Upper lobe of left lung (tissue), 6 donors: ENCODE measurements at regions not wholly inside any gene's neighbourhood (a gene's known extent, or its start where the extent isn't known, plus 50 kb on each side); places are given as distances from the start of the nearest gene placed in this dataset.

Experiments
- ATAC-seq, 2 donors: fragments of 200-7000 bp; cut with Tn5 transposase; one replicate each; pipeline ENCODE4 v1.9.1; 2022; ENCODE audit warnings: mild to moderate bottlenecking in 2 of 2, moderate library complexity in 2 of 2; ENCODE audit not compliant: low FRiP score in 2 of 2
- DNase-seq, 2 donors: peaks; one replicate each; pipeline ENCODE4 v3.0.0-alpha.2; 2019 to 2020
- H3K27ac ChIP-seq, 4 donors: fragments of 200-600 bp; sonication (generic); one replicate each; pipeline ENCODE4 v1.5.1; 2016 to 2019
- H3K27me3 ChIP-seq, 4 donors: fragments of 200-600 bp; sonication (generic); one replicate each; pipeline ENCODE4 v1.5.1; 2017 to 2019
- H3K36me3 ChIP-seq, 4 donors: fragments of 200-600 bp; sonication (generic); one replicate each; pipeline ENCODE4 v1.5.1; 2016 to 2019
- H3K4me1 ChIP-seq, 4 donors: fragments of 200-600 bp; sonication (generic); one replicate each; pipeline ENCODE4 v1.5.1; 2018 to 2019
- H3K4me3 ChIP-seq, 4 donors: fragments of 200-600 bp; sonication (generic); one replicate each; pipeline ENCODE4 v1.5.1; 2017 to 2019; ENCODE audit warnings: mild to moderate bottlenecking in 2 of 4, moderate library complexity in 1 of 4
- H3K9me3 ChIP-seq, 4 donors: fragments of 200-600 bp; sonication (generic); one replicate each; pipeline ENCODE4 v1.5.1; 2018 to 2019
- CTCF ChIP-seq, 6 experiments: fragments of 450-650 bp in 4 of 6; fragments of 200-600 bp in 2 of 6; sonication (generic) in 2 of 6; IDR thresholded peaks; one replicate each; pipeline ENCODE4 v1.5.1; 2016 to 2019; ENCODE audit warnings: antibody characterized with exemption in 6 of 6
- EP300 ChIP-seq, 4 donors: sonication (generic); formaldehyde crosslinking; IDR thresholded peaks; one replicate each; pipeline ENCODE4 v1.5.1; 2017; ENCODE audit warnings: antibody characterized with exemption in 4 of 4, control low read depth in 2 of 4
- POLR2A ChIP-seq, 4 donors: fragments of 450-650 bp; IDR thresholded peaks; one replicate each; pipeline ENCODE4 v1.5.1; 2016 to 2017; ENCODE audit warnings: antibody characterized with exemption in 4 of 4, mild to moderate bottlenecking in 2 of 4
- POLR2AphosphoS5 ChIP-seq, 2 donors: sonication (generic); formaldehyde crosslinking; IDR thresholded peaks; one replicate each; pipeline ENCODE4 v1.5.1; 2017; ENCODE audit warnings: antibody characterized with exemption in 2 of 2
- WGBS, 2 donors: methylation state at CpG; one replicate each; pipeline ENCODE4 v1.1.5; 2017 to 2018; 5-methylcytosine and 5-hydroxymethylcytosine counted together
- donor health status: DM: no; HTN: no; CAD: no; lungs with moderate emphysema.
- donor health status: DM: no; HTN: yes; CAD: no; lungs with severe emphysema.

- Histone ChIP-seq H3K4me1 (no peaks in the 10 kb centered on the region), H3K27ac (no peak overlapping the region), H3K4me3 (no peak overlapping the region), H3K27me3 (no peaks in the 10 kb centered on the region), H3K9me3 (no peaks in the 10 kb centered on the region), H3K36me3 (no peaks in the 10 kb centered on the region)
- no peak for DNase-seq
- no peak for ATAC-seq
- no peak for TF ChIP-seq CTCF (IDR thresholded peaks at IDR 0.05)
- TF ChIP-seq POLR2A (IDR thresholded peaks at IDR 0.05), result no peak
- TF ChIP-seq POLR2AphosphoS5 (IDR thresholded peaks at IDR 0.05), result no peak
- no peak for TF ChIP-seq EP300 (IDR thresholded peaks at IDR 0.05)
These were observed 346.6 kb downstream of the CBLN2 start for GRCh38 chr18:72197591-72197990.

- H3K36me3 ChIP-seq, result no peaks in the 10 kb centered on the region
- ATAC-seq (no peak), DNase-seq (no peak)
- H3K4me1 ChIP-seq, result no peaks in the 10 kb centered on the region
- H3K27ac ChIP-seq, result no peak overlapping the region
- H3K27me3 ChIP-seq, result no peaks in the 10 kb centered on the region
- H3K4me3 ChIP-seq, result no peak overlapping the region
- no peaks in the 10 kb centered on the region for H3K9me3 ChIP-seq
- TF ChIP-seq CTCF (IDR thresholded peaks at IDR 0.05), result no peak
- no peak for TF ChIP-seq POLR2AphosphoS5 (IDR thresholded peaks at IDR 0.05)
- TF ChIP-seq POLR2A (IDR thresholded peaks at IDR 0.05), result no peak
- TF ChIP-seq EP300 (IDR thresholded peaks at IDR 0.05), result no peak
- WGBS, 2 donors, result 72 to 78% methylated on average over 6 of the region's 6 CpGs
These were observed 350.1 kb downstream of the CBLN2 start for GRCh38 chr18:72194072-72194471.

GRCh38 chr18:72187956-72188355, 356.2 kb downstream of the CBLN2 start:
- ATAC-seq, result no peak
- H3K27me3 ChIP-seq, result no peaks in the 10 kb centered on the region
- no peak overlapping the region for H3K27ac ChIP-seq
- 61 to 73% methylated on average over 2 of the region's 2 CpGs for WGBS, 2 donors
- no peaks in the 10 kb centered on the region for H3K4me1 ChIP-seq
- TF ChIP-seq POLR2AphosphoS5 (IDR thresholded peaks at IDR 0.05) (no peak), POLR2A (IDR thresholded peaks at IDR 0.05) (no peak), EP300 (IDR thresholded peaks at IDR 0.05) (no peak), CTCF (IDR thresholded peaks at IDR 0.05) (no peak)
- H3K4me3 ChIP-seq, result no peak overlapping the region
- H3K36me3 ChIP-seq, result no peaks in the 10 kb centered on the region
- no peaks in the 10 kb centered on the region for H3K9me3 ChIP-seq
- no peak for DNase-seq

- TF ChIP-seq POLR2AphosphoS5 (IDR thresholded peaks at IDR 0.05) (no peak), POLR2A (IDR thresholded peaks at IDR 0.05) (no peak), CTCF (IDR thresholded peaks at IDR 0.05) (no peak), EP300 (IDR thresholded peaks at IDR 0.05) (no peak)
- ATAC-seq, result no peak
These were observed 362.8 kb downstream of the CBLN2 start for GRCh38 chr18:72181241-72181764.

GRCh38 chr18:72180689-72181088, 363.5 kb downstream of the CBLN2 start:
- ATAC-seq (no peak), DNase-seq (no peak)
- Histone ChIP-seq H3K4me1 (no peaks in the 10 kb centered on the region), H3K9me3 (peaks cover 0 to 7% (median 0%) of the 10 kb centered on the region in 4 donors), H3K27me3 (no peaks in the 10 kb centered on the region), H3K36me3 (no peaks in the 10 kb centered on the region), H3K27ac (no peak overlapping the region), H3K4me3 (no peak overlapping the region)
- TF ChIP-seq POLR2A (IDR thresholded peaks at IDR 0.05), result no peak
- no peak for TF ChIP-seq EP300 (IDR thresholded peaks at IDR 0.05)
- TF ChIP-seq CTCF (IDR thresholded peaks at IDR 0.05), result no peak
- TF ChIP-seq POLR2AphosphoS5 (IDR thresholded peaks at IDR 0.05), result no peak

More at GRCh38 chr18:72181241-72181764, 362.8 kb downstream of the CBLN2 start:
- WGBS, 2 donors, result 74 to 80% methylated on average over 4 of the region's 4 CpGs
- H3K36me3 ChIP-seq, result no peaks in the 10 kb centered on the region
- no peak overlapping the region for H3K4me3 ChIP-seq
- H3K27me3 ChIP-seq, result no peaks in the 10 kb centered on the region
- no peaks in the 10 kb centered on the region for H3K4me1 ChIP-seq
- DNase-seq, result no peak
- H3K27ac ChIP-seq, result no peak overlapping the region
- H3K9me3 ChIP-seq, result peaks cover 0 to 7% (median 0%) of the 10 kb centered on the region in 4 donors
